NCI-H2171 (cell line): ENCODE measurements at regions not wholly inside any gene's neighbourhood (a gene's known extent, or its start where the extent isn't known, plus 50 kb on each side); places are given as distances from the start of the nearest gene placed in this dataset.

Experiments
- DNase-seq: peaks from one replicate; lab custom pipeline; 2025; lab: John Stamatoyannopoulos, UW

GRCh38 chr1:209328196-209328595 is 255.3 kb upstream of the CAMK1G start:
- no peak for DNase-seq

GRCh38 chr1:209335178-209335577 is 248.3 kb upstream of the CAMK1G start:
- peak; percentile 37 for DNase-seq

- DNase-seq, result no peak
Measured at GRCh38 chr1:209341146-209341545, 242.4 kb upstream of the CAMK1G start.

- no peak for DNase-seq
Measured at GRCh38 chr1:209341673-209342420, 241.7 kb upstream of the CAMK1G start.

GRCh38 chr1:209342441-209343175 is 240.9 kb upstream of the CAMK1G start:
- DNase-seq, result no peak

- DNase-seq, result no peak
Measured at GRCh38 chr1:209343511-209343910, 240.0 kb upstream of the CAMK1G start.

GRCh38 chr1:209344156-209344555 is 239.4 kb upstream of the CAMK1G start:
- no peak for DNase-seq

GRCh38 chr1:209349363-209350308 is 233.9 kb upstream of the CAMK1G start:
- no peak for DNase-seq

- DNase-seq, result no peak
Measured at GRCh38 chr1:209353053-209353452, 230.5 kb upstream of the CAMK1G start.

GRCh38 chr1:209354111-209354839 is 229.2 kb upstream of the CAMK1G start:
- peak; percentile 81 for DNase-seq

GRCh38 chr1:209354840-209355165 is 228.7 kb upstream of the CAMK1G start:
- no peak for DNase-seq

GRCh38 chr1:209355415-209355814 is 228.1 kb upstream of the CAMK1G start:
- no peak for DNase-seq

- no peak for DNase-seq
Measured at GRCh38 chr1:209356976-209357377, 226.5 kb upstream of the CAMK1G start.

GRCh38 chr1:209363112-209363511 is 220.4 kb upstream of the CAMK1G start:
- peak; percentile 70 for DNase-seq

- DNase-seq, result no peak
Measured at GRCh38 chr1:209364716-209365115, 218.8 kb upstream of the CAMK1G start.

- no peak for DNase-seq
Measured at GRCh38 chr1:209367061-209367772, 216.3 kb upstream of the CAMK1G start.

GRCh38 chr1:209368864-209369598 is 214.5 kb upstream of the CAMK1G start:
- DNase-seq, result peak; percentile 19

GRCh38 chr1:209370241-209370995 is 213.1 kb upstream of the CAMK1G start:
- no peak for DNase-seq

GRCh38 chr1:209375097-209375496 is 208.4 kb upstream of the CAMK1G start:
- DNase-seq, result no peak
